IMR-90 (cell line): ENCODE measurements at regions not wholly inside any gene's neighbourhood (a gene's known extent, or its start where the extent isn't known, plus 50 kb on each side); places are given as distances from the start of the nearest gene placed in this dataset.
A peak's percentile ranks its signal among the peaks of the same experiment; 100 is the strongest.

Experiments
- ATAC-seq: fragments of 200-7000 bp; cut with Tn5 transposase; 2 replicates; pipeline ENCODE4 v1.9.1; 2020; ENCODE audit warnings: low read depth, mild to moderate bottlenecking, moderate library complexity
- BruUV-seq: library from RNA; stranded (reverse); fragments of 400-500 nt; replicated peaks from 2 replicates; lab custom pipeline; 2021; lab: Mats Ljungman, UMichigan
- CTCF ChIA-PET: fragments of 300-600 bp; formaldehyde crosslinking; extraction: SDS; loops from one replicate; lab custom pipeline; 2021; ENCODE audit warnings: antibody characterized with exemption; lab: Yijun Ruan, JAX
- POLR2A ChIA-PET: fragments of 300-600 bp; sonication (Branson Sonifier 250); formaldehyde crosslinking; loops from one replicate; lab custom pipeline; 2022; ENCODE audit warnings: antibody characterized with exemption; ENCODE audit not compliant: unreplicated experiment; lab: Charles Lee
- DNase-seq: peaks from one replicate; pipeline ENCODE4 v3.0.0; 2013
- H2AFZ ChIP-seq: replicated peaks from 2 replicates; pipeline ENCODE3; 2013; ENCODE audit warnings: low read length, mild to moderate bottlenecking; ENCODE audit not compliant: poor library complexity
- H2AK5ac ChIP-seq: 2 replicates; pipeline ENCODE4 v1.6.1; 2013; ENCODE audit warnings: low read depth, low read length, inconsistent platforms
- H2AK9ac ChIP-seq: replicated peaks from 2 replicates; pipeline ENCODE3; 2013; ENCODE audit warnings: mild to moderate bottlenecking, low read depth, low read length, moderate library complexity; ENCODE audit not compliant: poor library complexity
- H2BK120ac ChIP-seq: 2 replicates; pipeline ENCODE4 v1.6.1; 2013; ENCODE audit warnings: low read depth, low read length, inconsistent platforms
- H2BK15ac ChIP-seq: 3 replicates; pipeline ENCODE4 v1.6.1; 2013; ENCODE audit warnings: low read depth, low read length, inconsistent platforms
- H2BK20ac ChIP-seq: 2 replicates; pipeline ENCODE4 v1.6.1; 2013; ENCODE audit warnings: low read depth, mild to moderate bottlenecking, inconsistent platforms, low read length, moderate library complexity
- H2BK5ac ChIP-seq: 2 replicates; pipeline ENCODE4 v1.6.1; 2013; ENCODE audit warnings: mild to moderate bottlenecking, low read depth, low read length, inconsistent platforms; ENCODE audit not compliant: poor library complexity, severe bottlenecking
- H3K14ac ChIP-seq: replicated peaks from 2 replicates; pipeline ENCODE4 v1.6.1; 2013; ENCODE audit warnings: low read depth, low read length, inconsistent platforms
- H3K18ac ChIP-seq: 2 replicates; pipeline ENCODE4 v1.6.1; 2013; ENCODE audit warnings: low read depth, low read length, control low read depth
- H3K23ac ChIP-seq: 2 replicates; pipeline ENCODE4 v1.6.1; 2013; ENCODE audit warnings: low read depth, low read length, inconsistent platforms
- H3K27ac ChIP-seq: 2 replicates; pipeline ENCODE4 v1.5.1; 2013; ENCODE audit warnings: mild to moderate bottlenecking, control low read depth, low read length; ENCODE audit not compliant: insufficient read depth
- H3K27me3 ChIP-seq: 2 replicates; pipeline ENCODE4 v1.6.1; 2013; ENCODE audit warnings: low read length; ENCODE audit not compliant: control insufficient read depth, insufficient read depth
- H3K36me3 ChIP-seq: 2 replicates; pipeline ENCODE4 v1.6.1; 2013; ENCODE audit warnings: low read length, mixed read lengths; ENCODE audit not compliant: control insufficient read depth, insufficient read depth
- H3K4ac ChIP-seq: 2 replicates; pipeline ENCODE4 v1.6.1; 2013; ENCODE audit warnings: low read depth, low read length, inconsistent platforms
- H3K4me1 ChIP-seq: 2 replicates; pipeline ENCODE4 v1.6.1; 2013; ENCODE audit warnings: low read length, mixed read lengths; ENCODE audit not compliant: control insufficient read depth, insufficient read depth
- H3K4me2 ChIP-seq: 2 replicates; pipeline ENCODE4 v1.6.1; 2013; ENCODE audit warnings: low read depth, mild to moderate bottlenecking, control low read depth, low read length, moderate library complexity
- H3K4me3 ChIP-seq: 2 replicates; pipeline ENCODE4 v1.5.1; 2013; ENCODE audit warnings: low read depth, mild to moderate bottlenecking, control low read depth, low read length, moderate library complexity; ENCODE audit not compliant: insufficient read depth
- H3K56ac ChIP-seq: 2 replicates; pipeline ENCODE4 v1.6.1; 2013; ENCODE audit warnings: low read length, inconsistent platforms; ENCODE audit not compliant: insufficient read depth; ENCODE audit errors: extremely low read depth
- H3K79me1 ChIP-seq, 2 experiments: 2 replicates each; pipeline ENCODE4 v1.6.1; 2013; ENCODE audit warnings: low read length in 2 of 2, inconsistent platforms in 1 of 2, low read depth in 1 of 2
- H3K9ac ChIP-seq: 2 replicates; pipeline ENCODE4 v1.6.1; 2013; ENCODE audit warnings: low read depth, low read length, control low read depth
- H3K9me1 ChIP-seq: 2 replicates; pipeline ENCODE4 v1.6.1; 2013; ENCODE audit warnings: low read length, inconsistent platforms; ENCODE audit not compliant: insufficient read depth
- H3K9me3 ChIP-seq: 2 replicates; pipeline ENCODE4 v1.6.1; 2013; ENCODE audit warnings: low read length; ENCODE audit not compliant: control insufficient read depth, insufficient read depth
- H4K20me1 ChIP-seq: 2 replicates; pipeline ENCODE4 v1.6.1; 2013; ENCODE audit warnings: low read length, inconsistent platforms; ENCODE audit not compliant: insufficient read depth
- H4K5ac ChIP-seq: 2 replicates; pipeline ENCODE4 v1.6.1; 2013; ENCODE audit warnings: mild to moderate bottlenecking, low read depth, low read length, control low read depth
- H4K8ac ChIP-seq, 2 experiments: 2 replicates each; pipeline ENCODE4 v1.6.1; 2013; ENCODE audit warnings: low read depth in 2 of 2, low read length in 2 of 2, control low read depth in 1 of 2, inconsistent platforms in 1 of 2
- H4K91ac ChIP-seq: 2 replicates; pipeline ENCODE4 v1.6.1; 2013; ENCODE audit warnings: low read depth, low read length, inconsistent platforms; ENCODE audit not compliant: insufficient read depth
- BHLHE40 ChIP-seq: fragments of 150-350 bp; IDR thresholded peaks from 2 replicates; pipeline ENCODE4 v1.6.1; 2016; ENCODE audit warnings: mild to moderate bottlenecking, low read depth, low read length
- CEBPB ChIP-seq: IDR thresholded peaks from 2 replicates; pipeline ENCODE4 v1.6.1; 2012; ENCODE audit warnings: low read depth, low read length, improper control_type of control experiment
- CHD1 ChIP-seq: IDR thresholded peaks from 2 replicates; pipeline ENCODE4 v1.6.1; 2012; ENCODE audit warnings: low read depth, low read length, improper control_type of control experiment
- CTCF ChIP-seq: conservative IDR thresholded peaks from 2 replicates; pipeline ENCODE4 v1.5.1; 2012; ENCODE audit warnings: mild to moderate bottlenecking, low read depth, low read length, improper control_type of control experiment
- ELK1 ChIP-seq: fragments of 150-350 bp; IDR thresholded peaks from 2 replicates; pipeline ENCODE4 v1.6.1; 2016; ENCODE audit warnings: low read depth, mild to moderate bottlenecking, low read length, moderate library complexity, borderline replicate concordance
- MAFK ChIP-seq: IDR thresholded peaks from 2 replicates; pipeline ENCODE4 v1.6.1; 2012; ENCODE audit warnings: low read depth, low read length, improper control_type of control experiment
- MXI1 ChIP-seq: IDR thresholded peaks from 2 replicates; pipeline ENCODE4 v1.6.1; 2012; ENCODE audit warnings: low read depth, mild to moderate bottlenecking, low read length, moderate library complexity, borderline replicate concordance
- NFE2L2 ChIP-seq: fragments of 150-350 bp; IDR thresholded peaks from 2 replicates; pipeline ENCODE4 v1.6.1; 2016; ENCODE audit warnings: low read depth, mild to moderate bottlenecking, low read length
- RCOR1 ChIP-seq: IDR thresholded peaks from 2 replicates; pipeline ENCODE4 v1.6.1; 2012; ENCODE audit warnings: mild to moderate bottlenecking, low read length, improper control_type of control experiment; ENCODE audit not compliant: insufficient replicate concordance
- SMC3 ChIP-seq: fragments of 150-350 bp; IDR thresholded peaks from 2 replicates; pipeline ENCODE4 v1.6.1; 2016; ENCODE audit warnings: low read depth, mild to moderate bottlenecking, antibody characterized with exemption, low read length, moderate library complexity
- WGBS, 2 experiments: methylation state at CpG; one replicate each; pipeline versions ENCODE4 v1.1.5 to v1.1.7; 2013; ENCODE audit warnings: missing lambda C conversion rate in 2 of 2; ENCODE audit not compliant: insufficient read length in 1 of 2; ENCODE audit errors: extremely low coverage in 2 of 2; 5-methylcytosine and 5-hydroxymethylcytosine counted together
- dilution Hi-C: fragments of 300-500 bp; cut with HindIII; formaldehyde crosslinking; loops from one replicate; pipeline ENCODE4 v1.14.3; 2018; ENCODE audit warnings: low sequenced_read_pairs; ENCODE audit not compliant: unreplicated experiment
- in situ Hi-C: fragments of 300-500 bp; cut with MboI; formaldehyde crosslinking; loops from 3 replicates; pipeline ENCODE4 v1.14.3; 2019; ENCODE audit warnings: low sequenced_read_pairs, inconsistent platforms, mixed read lengths
- intact Hi-C: fragments of 100-400 bp; cut with micrococcal nuclease; formaldehyde crosslinking; loops from 2 replicates; pipeline ENCODE4 v1.10.0; 2022
- TF ChIP-seq, protein P1 (sequence below): fragments of 150-350 bp; IDR thresholded peaks from 2 replicates; pipeline ENCODE4 v1.6.1; 2017; ENCODE audit warnings: mild to moderate bottlenecking, antibody characterized with exemption, low read length, low read depth

- DNase-seq = no peak
- WGBS, 2 experiments = 76% methylated on average over 3 of the region's 5 CpGs; no CpG with 5 or more reads in 1 of the 2 experiments
Measured at GRCh38 chr1:98382986-98383740, 278.4 kb upstream of the SNX7 start.

More at GRCh38 chr1:98382986-98383740, 278.4 kb upstream of the SNX7 start:
- dilution Hi-C loops = no loop called here
- no peak overlapping the region for H2BK5ac ChIP-seq
- peak; percentile 42; the same call in 1 of the 2 replicates for ATAC-seq
- H3K18ac ChIP-seq = no peak overlapping the region; the same call in 1 of the 2 replicates
- H4K8ac ChIP-seq = no peak overlapping the region
- no peaks in the 10 kb centered on the region for H3K27me3 ChIP-seq
- H2AK9ac ChIP-seq = no peak overlapping the region
- no peak overlapping the region for H4K5ac ChIP-seq
- TF ChIP-seq ELK1 (no peak), RCOR1 (no peak), MXI1 (no peak), MAFK (no peak), CTCF (no peak), SMC3 (no peak), NFE2L2 (no peak), CHD1 (no peak), CEBPB (no peak), BHLHE40 (no peak)
- TF ChIP-seq, protein P1, sequence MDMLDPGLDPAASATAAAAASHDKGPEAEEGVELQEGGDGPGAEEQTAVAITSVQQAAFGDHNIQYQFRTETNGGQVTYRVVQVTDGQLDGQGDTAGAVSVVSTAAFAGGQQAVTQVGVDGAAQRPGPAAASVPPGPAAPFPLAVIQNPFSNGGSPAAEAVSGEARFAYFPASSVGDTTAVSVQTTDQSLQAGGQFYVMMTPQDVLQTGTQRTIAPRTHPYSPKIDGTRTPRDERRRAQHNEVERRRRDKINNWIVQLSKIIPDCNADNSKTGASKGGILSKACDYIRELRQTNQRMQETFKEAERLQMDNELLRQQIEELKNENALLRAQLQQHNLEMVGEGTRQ = no peak
- H3K4me3 ChIP-seq = no peak overlapping the region
- H3K9ac ChIP-seq = no peak overlapping the region
- no peak overlapping the region for H2AFZ ChIP-seq
- H3K14ac ChIP-seq = 0 out of 2 replicates have a peak overlapping the region, but pooled peaks have one; percentile 13
- H4K91ac ChIP-seq = no peak overlapping the region
- H3K36me3 ChIP-seq = no peaks in the 10 kb centered on the region
- no peaks in the 10 kb centered on the region; the same call in 1 of the 2 replicates for H3K9me1 ChIP-seq
- H3K27ac ChIP-seq = no peak overlapping the region
- no peak overlapping the region for H3K4me2 ChIP-seq
- CTCF ChIA-PET = no interaction called here
- POLR2A ChIA-PET = no interaction called here
- H2BK120ac ChIP-seq = no peak overlapping the region
- no peak overlapping the region for H2BK15ac ChIP-seq
- H2AK5ac ChIP-seq = no peak overlapping the region
- in situ Hi-C loops = no loop called here
- H3K9me3 ChIP-seq = no peaks in the 10 kb centered on the region
- BruUV-seq = no TSS peak
- H3K79me1 ChIP-seq = no peaks in the 10 kb centered on the region
- no peak overlapping the region for H3K23ac ChIP-seq
- H3K56ac ChIP-seq = no peak overlapping the region
- no peak overlapping the region for H3K4ac ChIP-seq
- H2BK20ac ChIP-seq = peak overlapping the region; percentile 43; the same call in 1 of the 2 replicates
- H4K20me1 ChIP-seq = no peaks in the 10 kb centered on the region
- intact Hi-C loops = no loop called here
- peaks cover 4% of the 10 kb centered on the region for H3K4me1 ChIP-seq
